Stomach (tissue), 8 donors: ENCODE measurements at regions not wholly inside any gene's neighbourhood (a gene's known extent, or its start where the extent isn't known, plus 50 kb on each side); places are given as distances from the start of the nearest gene placed in this dataset.

ENCODE experiments used
- DNase-seq, 2 donors: peaks; one replicate each; pipeline versions ENCODE4 v3.0.0 to v3.0.0-alpha.2; 2013 to 2019
- H3K27ac ChIP-seq, 5 donors: fragments of 200-600 bp in 4 of 5; sonication (generic) in 4 of 5; one replicate each; pipeline ENCODE4 v1.5.1; 2013 to 2019; ENCODE audit warnings: mild to moderate bottlenecking in 1 of 5, moderate library complexity in 1 of 5
- H3K27me3 ChIP-seq, 3 donors: fragments of 200-600 bp; sonication (generic); one replicate each; pipeline ENCODE4 v1.5.1; 2017 to 2019; ENCODE audit warnings: mixed run types in 1 of 3
- H3K36me3 ChIP-seq, 4 donors: fragments of 200-600 bp; sonication (generic); 1 replicate in 3 of 4; 2 replicates in 1 of 4; pipeline ENCODE4 v1.5.1; 2016 to 2019
- H3K4me1 ChIP-seq, 4 donors: fragments of 200-600 bp; sonication (generic); one replicate each; pipeline ENCODE4 v1.5.1; 2016 to 2019
- H3K4me3 ChIP-seq, 4 donors: fragments of 200-600 bp; sonication (generic) in 3 of 4; one replicate each; pipeline ENCODE4 v1.5.1; 2016 to 2019; ENCODE audit warnings: mild to moderate bottlenecking in 1 of 4
- H3K9me3 ChIP-seq, 4 donors: fragments of 200-600 bp; sonication (generic); one replicate each; pipeline ENCODE4 v1.5.1; 2016 to 2019
- CTCF ChIP-seq, 7 experiments: fragments of 450-650 bp in 4 of 7; fragments of 200-600 bp in 3 of 7; sonication (generic) in 3 of 7; IDR thresholded peaks; one replicate each; pipeline ENCODE4 v1.5.1; 2016 to 2019; ENCODE audit warnings: antibody characterized with exemption in 7 of 7, control low read depth in 2 of 7, mild to moderate bottlenecking in 1 of 7
- EP300 ChIP-seq: sonication (generic); formaldehyde crosslinking; IDR thresholded peaks from one replicate; pipeline ENCODE4 v1.6.1; 2017; ENCODE audit warnings: antibody characterized with exemption
- POLR2A ChIP-seq, 4 donors: fragments of 450-650 bp; IDR thresholded peaks; one replicate each; pipeline ENCODE4 v1.6.1; 2016; ENCODE audit warnings: antibody characterized with exemption in 4 of 4, control low read depth in 2 of 4, mild to moderate bottlenecking in 1 of 4, moderate library complexity in 1 of 4
- POLR2AphosphoS5 ChIP-seq, 3 donors: sonication (generic); formaldehyde crosslinking; IDR thresholded peaks; one replicate each; pipeline ENCODE4 v1.6.1; 2016; ENCODE audit warnings: antibody characterized with exemption in 3 of 3
- WGBS, 5 donors: extraction: QIAGEN DNeasy Blood & Tissue Kit in 3 of 5; methylation state at CpG; one replicate each; pipeline versions ENCODE4 v1.1.5 to v1.1.7; 2013 to 2018; 5-methylcytosine and 5-hydroxymethylcytosine counted together
- intact Hi-C: fragments of 100-400 bp; cut with DNase I; formaldehyde crosslinking; loops from one replicate; pipeline ENCODE4 v1.15.1; 2023; ENCODE audit warnings: low total_unique reads
- donor health status: healthy with polysubstance abuse.
- donor health status: Bipolar disorder and iron deficiency.
- donor health status: healthy.

GRCh38 chr4:138815811-138816210 lies 199.8 kb upstream of the NOCT start:
- Histone ChIP-seq H3K4me3 (no peak overlapping the region), H3K4me1 (no peaks in the 10 kb centered on the region), H3K36me3 (no peaks in the 10 kb centered on the region), H3K9me3 (no peaks in the 10 kb centered on the region), H3K27me3 (no peaks in the 10 kb centered on the region), H3K27ac (no peak overlapping the region)
- intact Hi-C loops, result no loop called here
- 69 to 84% (median 78%) methylated on average over 2 of the region's 2 CpGs for WGBS, 5 donors
- TF ChIP-seq POLR2A (IDR thresholded peaks at IDR 0.05), result no peak
- TF ChIP-seq POLR2AphosphoS5 (IDR thresholded peaks at IDR 0.05), result no peak
- no peak for TF ChIP-seq EP300
- TF ChIP-seq CTCF (IDR thresholded peaks at IDR 0.05), result no peak
- DNase-seq, result no peak

GRCh38 chr4:138805736-138806135 lies 209.8 kb upstream of the NOCT start:
- 69 to 87% (median 78%) methylated on average over 4 of the region's 4 CpGs for WGBS, 5 donors
- H3K36me3 ChIP-seq, result no peaks in the 10 kb centered on the region
- DNase-seq, result no peak

GRCh38 chr4:138804711-138805110 lies 210.9 kb upstream of the NOCT start:
- no peaks in the 10 kb centered on the region for H3K36me3 ChIP-seq
- no peak overlapping the region for H3K27ac ChIP-seq
- H3K27me3 ChIP-seq, result peaks cover 0 to 16% (median 0%) of the 10 kb centered on the region in 3 donors
- no peaks in the 10 kb centered on the region for H3K4me1 ChIP-seq
- peak in 1 of 2 donors; percentile 47 for DNase-seq
- no peak for TF ChIP-seq EP300
- TF ChIP-seq CTCF (IDR thresholded peaks at IDR 0.05), result no peak
- TF ChIP-seq POLR2A (IDR thresholded peaks at IDR 0.05), result no peak
- TF ChIP-seq POLR2AphosphoS5 (IDR thresholded peaks at IDR 0.05), result no peak
- intact Hi-C loops, result no loop called here
- no peaks in the 10 kb centered on the region for H3K9me3 ChIP-seq
- H3K4me3 ChIP-seq, result no peak overlapping the region
- WGBS, 5 donors, result 5 to 13% (median 8%) methylated on average over 9 of the region's 9 CpGs

More at GRCh38 chr4:138805736-138806135, 209.8 kb upstream of the NOCT start:
- Histone ChIP-seq H3K27me3 (peaks cover 0 to 16% (median 0%) of the 10 kb centered on the region in 3 donors), H3K4me1 (no peaks in the 10 kb centered on the region), H3K4me3 (no peak overlapping the region), H3K27ac (no peak overlapping the region), H3K9me3 (no peaks in the 10 kb centered on the region)
- TF ChIP-seq EP300 (no peak), POLR2AphosphoS5 (IDR thresholded peaks at IDR 0.05) (no peak), POLR2A (IDR thresholded peaks at IDR 0.05) (no peak), CTCF (IDR thresholded peaks at IDR 0.05) (no peak)
- intact Hi-C loops, result no loop called here

GRCh38 chr4:138803051-138803450 lies 212.5 kb upstream of the NOCT start:
- Histone ChIP-seq H3K4me1 (no peaks in the 10 kb centered on the region), H3K27me3 (peaks cover 0 to 16% (median 0%) of the 10 kb centered on the region in 3 donors), H3K27ac (no peak overlapping the region), H3K36me3 (no peaks in the 10 kb centered on the region), H3K4me3 (no peak overlapping the region), H3K9me3 (no peaks in the 10 kb centered on the region)
- no peak for DNase-seq
- intact Hi-C loops, result no loop called here
- no peak for TF ChIP-seq CTCF (IDR thresholded peaks at IDR 0.05)
- TF ChIP-seq POLR2A (IDR thresholded peaks at IDR 0.05), result no peak
- TF ChIP-seq EP300, result no peak
- TF ChIP-seq POLR2AphosphoS5 (IDR thresholded peaks at IDR 0.05), result no peak
- 67 to 84% (median 80%) methylated on average over 4 of the region's 4 CpGs for whole genome bisulfite sequencing, 5 donors
